GM19025 (cell line): ENCODE measurements at regions not wholly inside any gene's neighbourhood (a gene's known extent, or its start where the extent isn't known, plus 50 kb on each side); places are given as distances from the start of the nearest gene placed in this dataset.
A peak's percentile ranks its signal among the peaks of the same experiment; 100 is the strongest.

ENCODE experiments used
- ATAC-seq: cut with Tn5 transposase; IDR thresholded peaks from one replicate; pipeline ENCODE4 v1.9.1; 2021; ENCODE audit warnings: mild to moderate bottlenecking, low read depth, moderate library complexity; ENCODE audit not compliant: unreplicated experiment

DNA sequence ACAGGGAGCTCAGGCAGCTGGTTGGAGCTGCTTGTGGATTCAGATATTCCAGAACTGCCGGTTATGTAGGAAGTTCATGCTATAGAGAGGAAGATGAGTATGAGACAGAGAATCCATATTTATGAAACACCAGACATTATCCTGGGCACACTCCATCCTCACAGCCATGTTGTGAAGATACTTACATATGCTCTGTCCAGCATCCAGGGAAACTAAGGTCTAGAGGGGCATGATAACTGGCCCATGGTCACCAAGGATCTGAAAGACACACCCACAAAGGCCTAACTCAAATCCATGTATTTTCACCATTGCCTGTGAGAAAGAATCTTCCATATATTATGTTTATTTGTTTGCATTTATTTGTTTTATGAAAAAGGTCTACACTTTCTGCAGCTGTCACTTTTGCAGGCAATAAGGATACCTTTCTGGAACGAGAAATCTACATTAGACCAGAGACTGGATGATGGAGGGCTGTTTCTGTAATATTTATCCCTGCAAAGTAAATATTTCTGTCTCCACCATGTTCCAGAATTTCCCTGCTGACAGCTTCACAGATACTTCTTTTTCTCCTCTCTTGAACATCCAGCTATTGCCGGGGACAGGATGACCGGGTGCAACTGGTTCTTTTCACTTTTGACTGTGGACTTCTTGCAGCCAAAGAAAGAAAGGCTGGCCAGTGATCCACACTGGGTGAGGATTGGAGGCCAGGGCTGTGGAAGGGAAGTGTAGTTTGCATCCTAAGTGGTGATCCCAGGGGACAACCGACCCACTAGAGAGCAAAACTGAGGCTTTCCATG, 145.9 kb upstream of the NAV2 start:
- ATAC-seq, result no peak

DNA sequence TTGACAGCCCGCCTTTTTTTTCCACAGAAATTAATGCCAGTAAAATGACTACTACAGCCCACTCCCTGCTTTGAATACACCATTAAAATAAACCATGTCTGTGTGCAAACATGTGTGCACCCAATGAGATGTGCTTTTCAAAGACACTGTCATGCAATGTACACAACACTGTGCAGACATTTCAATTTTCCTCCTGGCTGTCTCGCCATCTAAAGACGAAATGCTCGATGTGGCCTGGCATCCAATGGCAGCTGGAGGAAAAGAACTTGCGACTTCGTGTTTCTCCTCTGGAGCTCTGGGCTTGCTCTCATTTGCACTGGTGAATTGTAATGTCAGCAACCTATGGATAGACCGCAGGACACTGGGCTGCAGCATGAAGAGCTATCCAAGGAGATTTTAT, 147.0 kb upstream of the NAV2 start:
- ATAC-seq, result no peak

DNA sequence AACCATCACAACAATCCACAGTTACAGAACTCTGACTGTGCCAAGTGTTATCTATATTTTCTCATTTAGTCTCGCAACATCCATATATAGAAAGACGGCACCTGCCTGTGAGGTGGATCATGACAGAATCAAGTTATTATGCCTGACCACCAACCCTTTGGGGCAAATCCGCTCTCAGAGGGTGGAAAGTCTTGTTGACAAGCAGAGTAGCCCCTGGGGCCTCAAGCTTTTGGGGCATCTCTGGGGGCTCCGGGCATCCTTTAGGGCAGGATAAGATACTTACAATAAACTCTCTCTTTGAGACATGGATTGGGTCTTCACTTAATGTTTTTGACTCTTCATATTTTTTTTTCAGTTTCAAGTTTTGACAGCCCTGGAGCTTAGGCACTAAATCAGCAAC, 150.5 kb upstream of the NAV2 start:
- ATAC-seq, result no peak

DNA sequence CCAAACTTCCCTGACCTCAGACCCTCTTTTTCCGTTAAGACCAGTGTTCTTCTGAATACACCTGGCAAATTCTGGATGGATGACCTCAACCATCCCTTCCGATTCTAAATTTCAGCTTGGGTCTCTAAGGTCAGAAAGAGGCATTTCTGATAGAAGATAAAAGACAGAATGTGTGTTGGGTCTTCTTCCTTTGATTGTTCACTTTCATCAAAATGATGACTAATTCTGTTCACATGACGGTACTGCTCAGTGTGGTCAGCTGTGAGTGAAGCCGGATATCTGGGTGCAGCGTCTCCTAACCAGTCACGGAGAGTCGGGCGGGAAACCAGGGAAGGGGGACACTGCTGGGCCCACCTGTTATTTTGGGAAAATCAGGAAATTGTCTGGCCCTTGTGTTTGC, 151.6 kb upstream of the NAV2 start:
- no peak for ATAC-seq

DNA sequence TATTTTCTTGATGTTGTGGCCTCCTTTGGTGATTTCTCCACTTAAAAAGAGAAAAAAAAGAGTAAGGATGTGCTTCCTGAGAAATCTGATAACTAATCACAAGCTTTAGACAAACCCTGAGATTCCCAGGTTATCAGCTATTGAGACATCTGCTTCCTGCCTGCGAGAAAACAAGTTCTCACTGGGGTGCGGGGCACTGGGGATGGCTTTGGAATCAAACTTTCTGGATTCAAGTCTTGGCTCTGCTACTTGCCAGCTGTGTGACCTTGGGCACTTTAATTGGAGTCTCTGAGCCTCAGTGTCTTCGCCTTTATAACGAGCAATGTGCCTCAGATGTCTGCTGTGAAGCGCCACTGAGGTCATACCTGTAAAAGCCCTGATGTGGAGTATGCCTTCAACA, 152.5 kb upstream of the NAV2 start:
- no peak for ATAC-seq

DNA sequence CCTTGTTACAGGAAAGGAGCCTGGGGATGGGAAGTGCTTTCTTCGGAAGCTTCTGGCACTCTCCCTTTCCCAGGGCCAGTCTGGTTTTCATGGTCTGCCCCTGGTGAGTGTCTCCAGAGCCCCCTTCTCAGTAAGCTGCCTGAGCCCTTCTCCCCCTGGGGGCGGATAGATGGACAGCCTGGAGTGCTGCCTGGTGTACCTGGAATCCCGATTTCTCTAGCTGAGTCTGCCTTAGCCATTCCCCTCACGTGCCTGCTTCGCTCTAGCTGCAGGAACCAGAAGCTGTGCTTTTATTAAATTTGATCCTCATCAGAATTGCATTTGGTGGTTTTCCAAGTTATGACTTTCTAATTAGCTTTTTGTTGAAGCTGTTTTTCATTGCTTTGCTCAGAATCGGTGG, 152.9 kb upstream of the NAV2 start:
- no peak for ATAC-seq

DNA sequence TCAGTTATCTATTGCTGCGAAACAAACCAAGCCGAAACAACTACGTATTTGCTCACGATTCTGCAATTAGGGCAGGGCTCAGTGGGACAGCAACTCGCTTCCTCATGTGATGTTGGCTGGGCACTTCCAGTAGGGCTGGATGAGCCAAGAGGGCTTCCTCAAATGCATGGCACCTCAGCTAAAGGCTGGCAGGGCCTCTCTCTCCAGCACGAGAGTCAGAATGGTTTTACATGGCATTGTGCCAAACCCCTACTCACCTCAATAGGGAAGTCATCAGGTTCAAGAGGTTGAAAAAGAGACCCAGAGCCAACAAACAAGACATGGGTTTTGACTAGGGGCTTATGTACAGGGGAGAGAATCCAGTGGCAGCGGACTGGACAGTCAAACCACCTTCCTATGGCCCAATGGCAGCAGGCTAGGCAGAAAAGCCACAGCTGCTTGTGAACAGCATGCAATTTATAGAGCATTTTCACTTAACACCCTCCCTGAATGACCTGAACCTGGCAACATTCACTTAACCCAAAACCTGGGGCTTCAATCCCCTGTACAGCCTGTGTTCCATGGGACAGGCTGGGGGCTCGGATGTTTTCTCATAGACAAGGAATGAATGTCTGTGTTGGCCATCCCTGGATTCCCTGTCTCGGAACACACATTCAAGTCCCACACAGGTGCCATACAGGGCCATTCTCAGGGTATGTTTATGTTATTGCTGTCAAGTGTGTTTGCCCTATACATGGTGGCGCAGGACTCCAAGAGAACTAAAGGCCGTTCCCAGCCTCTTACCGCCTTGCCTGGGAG, 154.2 kb upstream of the NAV2 start:
- no peak for ATAC-seq

DNA sequence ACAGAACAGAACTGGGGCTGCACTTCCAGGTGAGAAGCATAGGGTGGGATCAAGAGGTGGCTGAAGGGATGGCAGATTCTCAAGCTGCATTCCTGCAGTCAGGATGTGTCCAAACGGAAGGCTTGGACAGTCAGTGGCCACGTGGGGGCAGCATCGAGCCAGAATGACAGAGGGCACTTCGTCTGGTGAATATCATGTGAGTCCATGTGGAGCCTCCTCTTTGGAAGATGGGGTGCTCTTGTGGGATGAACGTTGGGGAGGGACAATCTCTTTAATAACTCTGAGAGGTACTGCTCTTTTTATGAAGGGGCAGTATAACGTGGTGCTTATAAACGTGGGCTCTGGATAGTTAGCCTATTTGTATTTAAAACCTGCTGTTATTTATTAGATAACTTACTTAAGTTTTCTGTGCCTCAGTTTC, 154.9 kb upstream of the NAV2 start:
- ATAC-seq, result no peak

DNA sequence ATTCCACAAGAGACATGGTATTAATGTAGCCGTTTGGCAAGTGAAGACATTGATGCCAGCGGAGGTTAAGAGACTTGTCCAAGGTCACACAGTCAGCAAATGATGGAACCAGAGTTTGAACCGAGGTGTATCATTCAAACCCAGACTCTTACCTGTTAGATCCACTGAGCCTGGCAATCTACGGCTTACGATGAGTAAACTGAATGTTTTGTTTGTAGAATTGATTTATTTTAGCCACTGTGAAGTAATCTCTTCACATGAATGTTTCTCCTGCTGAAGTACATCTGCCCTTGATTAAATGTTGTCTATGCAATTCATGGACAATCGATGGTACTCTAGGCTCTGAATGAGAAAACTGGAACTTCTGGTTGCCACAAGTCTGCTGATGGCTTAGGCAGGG, 155.5 kb upstream of the NAV2 start:
- ATAC-seq, result no peak

DNA sequence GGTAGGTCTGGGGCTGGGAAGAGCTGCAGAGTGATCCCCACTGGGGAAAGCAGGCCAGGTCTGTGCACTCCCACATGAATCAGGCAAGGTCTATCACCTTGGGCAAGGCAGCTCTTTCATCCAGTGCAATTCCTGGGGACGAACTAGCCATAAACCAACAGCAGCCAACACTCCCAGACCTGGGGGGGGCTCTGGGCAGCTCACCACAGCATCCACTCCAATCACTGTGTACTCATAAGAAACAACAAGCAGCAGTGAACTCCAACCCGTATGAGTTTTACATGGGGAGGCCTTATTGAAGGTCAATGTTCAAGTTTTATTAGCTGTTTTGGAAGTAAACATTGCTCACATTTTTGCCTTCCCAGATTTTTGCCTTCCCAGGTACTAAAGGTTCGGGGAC, 157.4 kb upstream of the NAV2 start:
- no peak for ATAC-seq

DNA sequence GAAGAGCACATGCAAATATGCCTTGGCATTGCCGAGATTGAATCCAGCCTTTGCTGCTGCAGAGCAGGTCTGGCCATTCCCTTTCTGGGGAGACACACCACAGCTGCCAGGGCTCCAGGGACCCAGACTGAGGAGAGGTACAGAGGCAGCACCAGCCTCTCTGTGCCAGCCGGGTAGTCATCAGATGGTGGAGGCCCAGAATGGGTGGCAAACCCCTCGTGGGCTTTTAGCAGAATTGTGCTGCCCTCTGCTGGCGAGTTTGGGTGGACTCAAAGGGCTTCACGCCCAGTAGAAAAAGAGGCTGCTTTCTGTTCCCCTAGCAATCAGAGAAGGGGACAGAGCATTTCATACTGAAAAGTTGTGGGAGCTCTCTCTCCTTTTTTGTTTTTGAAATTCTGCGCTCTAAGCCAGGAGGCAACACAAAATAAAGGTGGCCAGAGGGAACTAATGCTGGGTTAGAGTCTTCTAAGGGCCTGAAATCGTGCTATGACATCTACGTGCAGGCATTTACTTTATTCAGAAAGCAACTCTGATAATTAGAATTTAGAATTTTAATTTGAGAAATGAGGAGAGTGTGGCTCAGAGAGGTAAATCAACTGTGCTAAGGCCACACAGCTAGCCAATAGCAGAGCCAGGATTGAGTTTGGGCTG, 158.8 kb upstream of the NAV2 start:
- ATAC-seq, result no peak

DNA sequence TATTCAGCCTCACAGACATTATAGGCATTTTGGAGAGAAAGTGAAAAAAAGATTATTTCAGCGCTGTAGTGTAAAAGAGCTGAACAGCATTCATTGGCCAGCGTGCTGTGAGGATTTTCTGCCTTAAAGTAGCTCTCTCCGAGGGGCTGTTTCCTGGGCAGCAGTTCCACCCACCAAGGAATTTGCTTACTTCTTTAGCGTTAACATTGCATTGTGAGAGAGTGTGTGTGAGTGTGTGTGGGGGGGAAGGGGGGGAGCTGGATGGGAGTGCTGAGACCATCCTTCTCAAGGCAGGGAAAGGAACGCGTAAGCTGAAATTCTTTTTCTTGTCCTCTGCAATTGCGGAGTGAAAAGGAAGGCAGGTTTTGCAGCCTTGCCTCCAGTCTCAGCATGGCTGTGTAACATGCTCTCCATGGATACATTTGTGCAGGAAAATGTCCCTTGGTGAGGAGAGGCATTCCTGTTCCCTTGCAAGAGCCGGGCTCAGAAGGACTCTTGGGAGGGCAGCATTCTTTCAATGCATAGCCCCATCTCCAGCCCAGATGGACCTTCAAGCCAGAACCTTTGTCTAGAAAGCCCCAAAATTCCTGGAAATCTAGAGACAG, 159.9 kb upstream of the NAV2 start:
- ATAC-seq, result no peak

DNA sequence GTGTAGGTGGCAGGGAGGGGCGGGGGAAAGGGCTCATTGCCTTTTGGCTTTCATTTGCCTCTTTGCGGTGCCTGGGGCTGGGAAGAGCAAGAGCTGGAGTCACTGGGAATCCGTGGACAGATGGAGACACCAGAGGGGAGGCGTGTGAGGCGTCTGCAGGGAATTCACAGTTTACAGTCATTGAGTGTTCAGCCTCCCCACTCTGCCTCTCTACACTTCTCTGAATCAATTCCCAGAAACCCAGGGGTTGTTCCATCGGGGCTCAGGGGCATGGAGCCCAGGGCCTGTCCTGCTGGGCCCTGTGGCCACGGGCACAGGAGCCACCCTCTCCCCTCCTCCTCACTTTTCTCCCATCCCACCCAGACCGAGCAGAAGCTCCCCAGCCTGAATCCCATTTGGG, 160.5 kb upstream of the NAV2 start:
- no peak for ATAC-seq

DNA sequence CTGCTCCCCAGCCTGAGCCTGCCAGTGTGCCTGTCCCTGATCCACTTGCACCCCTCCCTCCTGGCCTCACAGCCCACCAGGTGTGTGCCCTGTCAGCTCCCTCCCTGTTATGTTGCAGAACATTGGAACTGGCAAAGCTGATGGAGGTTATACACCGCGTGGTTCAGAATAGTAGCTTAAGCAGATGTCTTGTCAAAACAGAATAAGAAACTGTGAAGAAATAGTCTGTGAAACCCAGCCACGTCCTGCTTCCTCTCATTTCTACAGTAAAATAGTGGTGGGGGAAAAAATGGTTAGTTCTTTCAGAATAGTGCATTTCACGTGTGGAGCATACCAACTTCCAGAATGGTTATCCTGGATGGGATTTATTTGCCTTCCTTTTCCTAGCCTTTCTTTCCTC, 161.2 kb upstream of the NAV2 start:
- ATAC-seq, result peak; percentile 58

DNA sequence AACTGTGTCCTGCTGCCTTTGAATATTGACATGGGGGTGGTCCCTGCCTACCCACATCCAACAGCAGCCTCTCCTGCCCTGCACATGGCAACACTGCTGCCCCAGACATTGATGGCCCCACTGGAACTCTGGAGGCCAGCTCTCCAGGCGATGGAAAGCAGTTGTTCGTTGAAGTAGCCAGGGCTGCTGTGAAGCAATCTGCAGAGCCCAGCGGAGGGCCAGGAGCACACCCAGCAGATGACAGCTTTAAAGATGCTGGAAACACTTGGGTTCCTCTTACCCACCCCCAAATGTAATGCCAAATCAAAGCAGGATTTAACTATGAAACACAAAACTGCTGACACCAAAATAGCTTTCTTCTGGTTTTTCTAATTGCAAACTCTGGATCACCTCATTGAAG, 165.6 kb upstream of the NAV2 start:
- ATAC-seq, result no peak

DNA sequence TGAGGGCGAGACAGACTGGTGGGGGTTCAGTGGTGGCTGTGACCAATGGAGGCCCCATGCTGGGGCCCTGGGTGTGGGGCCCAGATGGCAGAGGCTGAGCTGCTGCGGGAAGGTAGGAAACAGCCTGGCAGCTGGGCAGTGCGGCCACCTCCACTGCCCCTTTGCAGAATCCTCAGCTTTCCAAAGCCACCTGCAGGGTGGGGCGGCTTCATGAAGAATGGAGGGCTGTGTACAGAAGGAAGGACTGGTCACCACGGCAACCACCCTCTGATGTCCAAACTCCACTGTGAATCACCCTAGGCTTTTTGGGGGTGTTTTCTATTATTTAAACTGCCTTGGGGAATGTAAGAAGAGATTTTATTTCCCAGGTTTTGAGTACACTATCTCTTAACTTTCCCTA, 166.3 kb upstream of the NAV2 start:
- ATAC-seq, result no peak

DNA sequence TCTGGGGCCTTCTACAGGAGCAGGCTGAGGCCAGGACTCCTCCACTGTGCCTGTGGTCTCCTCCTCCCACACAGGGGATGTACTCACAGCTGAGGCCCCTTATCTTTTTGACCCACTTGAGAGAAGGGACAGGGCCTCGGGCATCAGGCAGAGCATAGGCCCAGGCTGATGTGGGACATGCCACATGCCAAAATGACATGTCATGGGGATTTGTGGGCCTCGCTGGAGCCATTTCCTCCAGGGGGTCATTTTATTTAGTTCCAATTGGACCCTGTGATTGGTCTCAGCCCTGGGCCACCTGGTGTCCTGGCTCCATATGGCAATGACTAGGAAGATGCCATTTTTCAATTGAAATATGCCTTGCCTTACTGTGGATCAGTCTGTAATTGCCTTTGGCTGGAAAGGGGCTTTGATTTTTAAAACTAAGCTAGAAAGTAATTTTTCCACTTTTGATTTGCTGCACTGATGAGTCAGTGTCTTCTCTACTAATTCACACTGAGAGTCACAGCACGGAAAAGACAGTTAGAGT, 171.1 kb upstream of the NAV2 start:
- no peak for ATAC-seq

DNA sequence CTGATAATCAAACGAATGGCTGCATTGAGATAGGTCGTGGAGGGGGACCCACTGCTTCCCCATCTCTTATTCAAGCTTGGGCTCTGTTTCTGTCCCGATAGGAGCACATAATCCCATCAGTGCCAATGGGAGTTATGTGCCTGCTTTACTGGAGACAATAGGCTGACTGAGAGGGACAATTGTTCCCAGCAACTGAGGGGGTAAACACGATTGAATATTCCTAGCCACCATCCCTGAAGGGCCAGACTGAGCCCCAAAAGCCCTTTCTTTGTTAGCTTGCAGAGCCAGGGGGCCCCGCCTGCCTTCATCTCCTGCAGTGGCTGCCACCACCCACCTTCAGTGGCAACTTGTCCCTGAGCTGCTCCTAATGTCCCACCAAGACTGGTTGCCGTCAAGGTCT, 172.8 kb upstream of the NAV2 start:
- ATAC-seq, result no peak

DNA sequence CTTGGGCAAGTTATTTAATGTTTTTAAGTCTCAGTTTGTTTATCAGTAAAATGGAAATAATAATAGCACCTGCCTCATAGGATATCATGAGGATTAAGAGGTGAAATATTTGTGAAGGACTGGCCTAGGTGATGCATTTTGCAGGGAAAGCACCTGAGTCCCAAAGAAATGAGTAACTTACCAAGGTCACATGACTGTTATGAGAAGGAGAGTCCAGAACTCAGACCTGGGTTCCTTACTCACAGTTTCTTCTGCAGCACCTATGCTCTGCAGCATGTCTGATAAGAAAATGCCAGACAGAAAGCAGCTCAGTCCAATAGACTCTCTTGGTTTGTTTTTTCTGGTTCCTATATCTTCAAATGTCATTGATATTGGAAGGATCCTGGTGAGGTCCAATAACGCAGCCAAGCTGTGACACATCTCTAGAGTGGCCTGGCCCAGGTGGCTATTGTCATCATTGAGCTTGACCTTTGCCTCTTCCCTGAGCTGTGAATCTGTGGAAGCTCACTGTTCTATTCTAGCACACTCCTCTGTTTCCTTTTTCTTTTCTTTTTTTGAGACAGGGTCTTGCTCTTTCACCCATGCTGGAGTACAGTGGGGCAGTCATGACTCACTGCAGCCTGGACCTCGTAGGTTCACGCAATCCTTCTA, 174.7 kb upstream of the NAV2 start:
- no peak for ATAC-seq

DNA sequence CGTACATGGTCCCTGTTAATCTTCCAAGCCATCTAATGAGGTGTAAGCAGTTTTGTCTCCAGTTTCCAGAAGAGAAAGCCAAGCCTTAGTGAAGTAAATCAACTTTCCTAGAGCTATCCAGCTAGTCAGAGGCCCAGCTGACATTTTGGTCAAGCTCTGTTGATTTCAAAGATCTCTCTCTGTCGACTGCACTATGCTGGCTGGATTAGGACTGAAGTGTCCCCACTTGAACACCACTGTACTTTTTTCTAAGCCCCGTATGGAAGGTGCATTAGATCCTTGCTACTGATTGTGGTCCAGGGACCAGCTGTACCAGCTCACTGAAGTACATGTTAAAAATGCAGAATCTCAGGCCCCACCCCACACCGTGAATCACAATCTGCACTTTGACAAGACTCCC, 176.5 kb upstream of the NAV2 start:
- no peak for ATAC-seq
